Osteocyte (in vitro differentiated cells): ENCODE measurements at regions not wholly inside any gene's neighbourhood (a gene's known extent, or its start where the extent isn't known, plus 50 kb on each side); places are given as distances from the start of the nearest gene placed in this dataset.

Experiments
- DNase-seq: peaks from one replicate; pipeline ENCODE4 v3.0.0; 2021; ENCODE audit warnings: mixed read lengths; ENCODE audit not compliant: unreplicated experiment; ENCODE audit errors: extremely low spot score
- H3K27ac Mint-ChIP-seq: one replicate; pipeline ENCODE4 v1.8.0; 2021; ENCODE audit warnings: mild to moderate bottlenecking, mixed read lengths; ENCODE audit not compliant: unreplicated experiment
- H3K27me3 Mint-ChIP-seq: one replicate; pipeline ENCODE4 v1.8.0; 2021; ENCODE audit warnings: mixed read lengths; ENCODE audit not compliant: unreplicated experiment
- H3K36me3 Mint-ChIP-seq: one replicate; pipeline ENCODE4 v1.8.0; 2021; ENCODE audit warnings: mixed read lengths; ENCODE audit not compliant: unreplicated experiment
- H3K4me1 Mint-ChIP-seq: one replicate; pipeline ENCODE4 v1.8.0; 2021; ENCODE audit warnings: mixed read lengths; ENCODE audit not compliant: unreplicated experiment
- H3K4me3 Mint-ChIP-seq: one replicate; pipeline ENCODE4 v1.8.0; 2021; ENCODE audit warnings: mild to moderate bottlenecking, moderate library complexity, mixed read lengths; ENCODE audit not compliant: unreplicated experiment
- H3K9me3 Mint-ChIP-seq: one replicate; pipeline ENCODE4 v1.8.0; 2021; ENCODE audit warnings: mixed read lengths; ENCODE audit not compliant: unreplicated experiment
- CTCF ChIP-seq: fragments of 200-600 bp; sonication (generic); IDR thresholded peaks from 2 replicates; pipeline ENCODE4 v1.5.0; 2021; ENCODE audit warnings: antibody characterized with exemption, mild to moderate bottlenecking, moderate library complexity

- Mint-ChIP-seq H3K4me1 (no peaks in the 10 kb centered on the region), H3K36me3 (no peaks in the 10 kb centered on the region)
Measured at GRCh38 chr4:112770114-112770513, 133.2 kb downstream of the LARP7 start.

GRCh38 chr4:112775801-112776200, 138.9 kb downstream of the LARP7 start:
- Mint-ChIP-seq H3K27ac (no peak overlapping the region), H3K36me3 (no peaks in the 10 kb centered on the region), H3K9me3 (no peaks in the 10 kb centered on the region), H3K4me1 (no peaks in the 10 kb centered on the region), H3K27me3 (no peaks in the 10 kb centered on the region), H3K4me3 (no peak overlapping the region)
- no peak for TF ChIP-seq CTCF
- DNase-seq: no peak

More at GRCh38 chr4:112770114-112770513, 133.2 kb downstream of the LARP7 start:
- Mint-ChIP-seq H3K27ac (no peak overlapping the region), H3K9me3 (no peaks in the 10 kb centered on the region), H3K4me3 (no peak overlapping the region), H3K27me3 (no peaks in the 10 kb centered on the region)
- no peak for TF ChIP-seq CTCF
- DNase-seq: no peak

GRCh38 chr4:112776535-112776934, 139.6 kb downstream of the LARP7 start:
- no peak overlapping the region for H3K4me3 Mint-ChIP-seq
- H3K27ac Mint-ChIP-seq: no peak overlapping the region
- H3K27me3 Mint-ChIP-seq: no peaks in the 10 kb centered on the region
- no peak for TF ChIP-seq CTCF
- no peaks in the 10 kb centered on the region for H3K4me1 Mint-ChIP-seq
- H3K9me3 Mint-ChIP-seq: no peaks in the 10 kb centered on the region
- H3K36me3 Mint-ChIP-seq: no peaks in the 10 kb centered on the region
- no peak for DNase-seq

GRCh38 chr4:112778520-112778919, 141.6 kb downstream of the LARP7 start:
- no peak for TF ChIP-seq CTCF
- Mint-ChIP-seq H3K27me3 (no peaks in the 10 kb centered on the region), H3K4me1 (no peaks in the 10 kb centered on the region), H3K36me3 (no peaks in the 10 kb centered on the region), H3K4me3 (no peak overlapping the region), H3K27ac (no peak overlapping the region), H3K9me3 (no peaks in the 10 kb centered on the region)
- DNase-seq: no peak

- no peaks in the 10 kb centered on the region for H3K4me1 Mint-ChIP-seq
- no peak for TF ChIP-seq CTCF
- no peak overlapping the region for H3K27ac Mint-ChIP-seq
- H3K9me3 Mint-ChIP-seq: no peaks in the 10 kb centered on the region
- no peak for DNase-seq
- no peak overlapping the region for H3K4me3 Mint-ChIP-seq
- H3K36me3 Mint-ChIP-seq: no peaks in the 10 kb centered on the region
- H3K27me3 Mint-ChIP-seq: peaks cover 16% of the 10 kb centered on the region
Measured at GRCh38 chr4:112793033-112793432, 156.1 kb downstream of the LARP7 start.
